ENCODE measurements at regions not wholly inside any gene's neighbourhood (a gene's known extent, or its start where the extent isn't known, plus 50 kb on each side); places are given as distances from the start of the nearest gene placed in this dataset.
"Not testable (repeated sequence)": the region's sequence is repeated elsewhere in the genome, so short reads cannot be mapped to it uniquely, and the experiment has no call there.

DNA sequence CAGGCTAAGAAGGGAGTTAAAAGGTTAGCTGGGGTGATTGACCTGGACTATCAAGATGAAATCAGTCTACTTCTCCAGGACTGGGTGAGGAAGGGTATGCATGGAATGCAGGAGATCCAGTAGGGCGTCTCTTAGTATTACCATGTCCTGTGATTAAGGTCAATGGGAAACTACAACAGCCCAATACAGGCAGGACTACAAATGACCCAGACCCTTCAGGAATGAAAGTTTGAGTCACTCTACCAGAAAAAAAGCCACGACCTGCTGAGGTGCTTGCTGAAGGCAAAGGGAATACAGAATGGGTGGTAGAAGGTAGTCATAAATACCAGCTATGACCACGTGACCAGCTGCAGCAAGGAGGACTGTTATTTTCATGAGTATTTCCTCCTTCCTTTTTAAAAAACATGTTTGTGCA, 249.7 kb upstream of the CYRIA start:
- TF ChIP-seq, protein P1, sequence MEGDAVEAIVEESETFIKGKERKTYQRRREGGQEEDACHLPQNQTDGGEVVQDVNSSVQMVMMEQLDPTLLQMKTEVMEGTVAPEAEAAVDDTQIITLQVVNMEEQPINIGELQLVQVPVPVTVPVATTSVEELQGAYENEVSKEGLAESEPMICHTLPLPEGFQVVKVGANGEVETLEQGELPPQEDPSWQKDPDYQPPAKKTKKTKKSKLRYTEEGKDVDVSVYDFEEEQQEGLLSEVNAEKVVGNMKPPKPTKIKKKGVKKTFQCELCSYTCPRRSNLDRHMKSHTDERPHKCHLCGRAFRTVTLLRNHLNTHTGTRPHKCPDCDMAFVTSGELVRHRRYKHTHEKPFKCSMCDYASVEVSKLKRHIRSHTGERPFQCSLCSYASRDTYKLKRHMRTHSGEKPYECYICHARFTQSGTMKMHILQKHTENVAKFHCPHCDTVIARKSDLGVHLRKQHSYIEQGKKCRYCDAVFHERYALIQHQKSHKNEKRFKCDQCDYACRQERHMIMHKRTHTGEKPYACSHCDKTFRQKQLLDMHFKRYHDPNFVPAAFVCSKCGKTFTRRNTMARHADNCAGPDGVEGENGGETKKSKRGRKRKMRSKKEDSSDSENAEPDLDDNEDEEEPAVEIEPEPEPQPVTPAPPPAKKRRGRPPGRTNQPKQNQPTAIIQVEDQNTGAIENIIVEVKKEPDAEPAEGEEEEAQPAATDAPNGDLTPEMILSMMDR (IDR thresholded peaks at IDR 0.05) = not testable (repeated sequence)
- not testable (repeated sequence) for TF ChIP-seq POLR2AphosphoS5 (IDR thresholded peaks at IDR 0.05; ENCODE audit: insufficient read depth in 1 of 2, low read depth in 1 of 2)
